ENCODE measurements at regions not wholly inside any gene's neighbourhood (a gene's known extent, or its start where the extent isn't known, plus 50 kb on each side); places are given as distances from the start of the nearest gene placed in this dataset.

DNA sequence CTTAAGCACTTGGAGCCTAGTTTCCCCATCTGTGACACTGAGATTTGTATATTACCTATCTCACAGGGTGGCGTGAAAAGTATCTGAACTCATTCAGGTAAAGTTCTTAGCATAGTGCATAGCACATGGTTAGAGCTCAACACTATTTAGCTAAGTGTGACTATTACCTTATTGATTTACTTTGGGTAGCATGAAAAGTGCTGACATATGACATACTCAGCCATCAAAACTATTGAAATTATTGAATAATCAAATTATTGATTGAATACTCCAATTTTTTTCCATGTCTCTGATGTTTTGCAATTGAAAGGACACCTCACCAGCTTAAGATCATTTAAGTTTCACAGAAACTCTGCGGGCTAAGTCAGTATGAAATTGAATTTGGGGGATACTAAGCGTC lies 715.0 kb downstream of the EFNB2 start:
- Histone ChIP-seq H3K4me3 (ENCODE audit: low read length) (no peak overlapping the region), H3K27ac (ENCODE audit: low read depth, low read length) (no peak overlapping the region), H3K9me3 (ENCODE audit: control insufficient read depth, low read length) (no peaks in the 10 kb centered on the region), H3K4me1 (ENCODE audit: control insufficient read depth, insufficient read depth, low read length) (peaks cover 12% of the 10 kb centered on the region), H3K27me3 (ENCODE audit: control insufficient read depth, insufficient read depth, low read length, poor library complexity, severe bottlenecking) (no peaks in the 10 kb centered on the region), H3K9ac (ENCODE audit: extremely low read depth, low read length, poor library complexity, severe bottlenecking) (no peak overlapping the region), H3K36me3 (ENCODE audit: control insufficient read depth, insufficient read depth, low read length) (no peaks in the 10 kb centered on the region)
- no peak overlapping the region for H3K27ac Mint-ChIP-seq
- no peaks in the 10 kb centered on the region for H3K9me3 Mint-ChIP-seq
- no peak overlapping the region for H3K4me3 Mint-ChIP-seq
- peaks cover 11% of the 10 kb centered on the region for H3K4me1 Mint-ChIP-seq
- H3K36me3 Mint-ChIP-seq (ENCODE audit: low read depth) = no peaks in the 10 kb centered on the region
- no peak for DNase-seq
- peaks cover 3% of the 10 kb centered on the region for H3K27me3 Mint-ChIP-seq (ENCODE audit: insufficient read depth)
- WGBS, 2 experiments (ENCODE audit: insufficient coverage in 1 of 2, insufficient read length in 1 of 2) = 64 to 67% methylated on average over 3 of the region's 3 CpGs
- TF ChIP-seq, protein P1, sequence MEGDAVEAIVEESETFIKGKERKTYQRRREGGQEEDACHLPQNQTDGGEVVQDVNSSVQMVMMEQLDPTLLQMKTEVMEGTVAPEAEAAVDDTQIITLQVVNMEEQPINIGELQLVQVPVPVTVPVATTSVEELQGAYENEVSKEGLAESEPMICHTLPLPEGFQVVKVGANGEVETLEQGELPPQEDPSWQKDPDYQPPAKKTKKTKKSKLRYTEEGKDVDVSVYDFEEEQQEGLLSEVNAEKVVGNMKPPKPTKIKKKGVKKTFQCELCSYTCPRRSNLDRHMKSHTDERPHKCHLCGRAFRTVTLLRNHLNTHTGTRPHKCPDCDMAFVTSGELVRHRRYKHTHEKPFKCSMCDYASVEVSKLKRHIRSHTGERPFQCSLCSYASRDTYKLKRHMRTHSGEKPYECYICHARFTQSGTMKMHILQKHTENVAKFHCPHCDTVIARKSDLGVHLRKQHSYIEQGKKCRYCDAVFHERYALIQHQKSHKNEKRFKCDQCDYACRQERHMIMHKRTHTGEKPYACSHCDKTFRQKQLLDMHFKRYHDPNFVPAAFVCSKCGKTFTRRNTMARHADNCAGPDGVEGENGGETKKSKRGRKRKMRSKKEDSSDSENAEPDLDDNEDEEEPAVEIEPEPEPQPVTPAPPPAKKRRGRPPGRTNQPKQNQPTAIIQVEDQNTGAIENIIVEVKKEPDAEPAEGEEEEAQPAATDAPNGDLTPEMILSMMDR (conservative IDR thresholded peaks at IDR 0.05) = no peak

DNA sequence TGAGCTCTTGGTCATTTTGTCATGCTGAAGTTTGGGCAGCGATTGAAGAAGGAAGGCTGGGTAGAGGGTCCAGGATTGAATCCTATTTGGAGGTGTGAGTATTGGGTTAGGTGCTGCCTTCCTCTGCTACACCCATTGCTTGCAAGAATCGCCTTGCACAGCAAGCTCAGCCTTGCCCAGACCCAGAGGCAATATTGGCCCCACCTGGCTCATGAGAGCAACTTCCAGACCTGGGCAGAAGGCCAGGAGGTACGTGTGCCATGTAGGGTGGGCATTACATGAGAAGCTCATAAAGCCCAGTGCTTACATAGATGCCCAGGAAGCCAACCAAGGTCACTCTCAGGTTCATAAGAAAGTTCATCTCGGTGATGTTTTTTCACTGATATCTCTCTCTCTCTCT lies 718.0 kb downstream of the EFNB2 start:
- Mint-ChIP-seq H3K9me3 (no peaks in the 10 kb centered on the region), H3K4me3 (no peak overlapping the region), H3K27me3 (ENCODE audit: insufficient read depth) (no peaks in the 10 kb centered on the region), H3K4me1 (peaks cover 18% of the 10 kb centered on the region), H3K36me3 (ENCODE audit: low read depth) (no peaks in the 10 kb centered on the region), H3K27ac (no peak overlapping the region)
- Histone ChIP-seq H3K36me3 (ENCODE audit: control insufficient read depth, insufficient read depth, low read length) (no peaks in the 10 kb centered on the region), H3K27ac (ENCODE audit: low read depth, low read length) (no peak overlapping the region), H3K9me3 (ENCODE audit: control insufficient read depth, low read length) (no peaks in the 10 kb centered on the region), H3K4me3 (ENCODE audit: low read length) (no peak overlapping the region), H3K9ac (ENCODE audit: extremely low read depth, low read length, poor library complexity, severe bottlenecking) (no peak overlapping the region), H3K27me3 (ENCODE audit: control insufficient read depth, insufficient read depth, low read length, poor library complexity, severe bottlenecking) (no peaks in the 10 kb centered on the region), H3K4me1 (ENCODE audit: control insufficient read depth, insufficient read depth, low read length) (peaks cover 16% of the 10 kb centered on the region)
- TF ChIP-seq, protein P1 (conservative IDR thresholded peaks at IDR 0.05) = no peak
- DNase-seq = no peak
- 89 to 95% methylated on average over 2 to 4 of the region's 4 CpGs for WGBS, 2 experiments (ENCODE audit: insufficient coverage in 1 of 2, insufficient read length in 1 of 2)

DNA sequence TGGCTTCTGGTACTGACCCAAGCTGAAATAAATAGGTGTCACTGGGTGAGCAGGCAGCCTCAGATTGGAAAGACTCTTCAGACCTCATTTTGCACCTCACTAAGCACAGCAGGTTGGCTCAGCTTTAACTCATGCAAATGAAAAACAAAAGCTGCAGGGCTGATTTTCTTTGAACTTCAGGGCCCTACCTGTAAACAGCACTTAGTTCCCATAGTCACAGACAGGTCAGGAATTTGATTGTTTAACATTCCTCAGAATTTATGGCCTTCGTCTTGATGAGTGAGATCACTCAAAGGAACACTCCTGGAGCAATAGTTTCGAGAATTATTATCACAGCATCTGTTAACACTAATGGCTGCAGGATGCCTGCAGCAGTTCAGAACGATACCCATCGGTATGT lies 718.5 kb downstream of the EFNB2 start:
- Histone ChIP-seq H3K4me1 (ENCODE audit: control insufficient read depth, insufficient read depth, low read length) (peaks cover 16% of the 10 kb centered on the region), H3K9me3 (ENCODE audit: control insufficient read depth, low read length) (no peaks in the 10 kb centered on the region), H3K27me3 (ENCODE audit: control insufficient read depth, insufficient read depth, low read length, poor library complexity, severe bottlenecking) (no peaks in the 10 kb centered on the region), H3K9ac (ENCODE audit: extremely low read depth, low read length, poor library complexity, severe bottlenecking) (peak overlapping the region; percentile 18), H3K27ac (ENCODE audit: low read depth, low read length) (no peak overlapping the region), H3K4me3 (ENCODE audit: low read length) (no peak overlapping the region), H3K36me3 (ENCODE audit: control insufficient read depth, insufficient read depth, low read length) (no peaks in the 10 kb centered on the region)
- Mint-ChIP-seq H3K9me3 (no peaks in the 10 kb centered on the region), H3K4me3 (no peak overlapping the region), H3K36me3 (ENCODE audit: low read depth) (no peaks in the 10 kb centered on the region), H3K4me1 (peaks cover 18% of the 10 kb centered on the region), H3K27me3 (ENCODE audit: insufficient read depth) (no peaks in the 10 kb centered on the region), H3K27ac (peak overlapping the region; percentile 72)
- TF ChIP-seq, protein P1 (conservative IDR thresholded peaks at IDR 0.05) = no peak
- WGBS, 2 experiments (ENCODE audit: insufficient coverage in 1 of 2, insufficient read length in 1 of 2) = 61 to 67% methylated on average over 4 of the region's 4 CpGs
- peak; percentile 87 for DNase-seq

All from endodermal cell (in vitro differentiated cells).